ENCODE measurements at regions not wholly inside any gene's neighbourhood (a gene's known extent, or its start where the extent isn't known, plus 50 kb on each side); places are given as distances from the start of the nearest gene placed in this dataset.

DNA sequence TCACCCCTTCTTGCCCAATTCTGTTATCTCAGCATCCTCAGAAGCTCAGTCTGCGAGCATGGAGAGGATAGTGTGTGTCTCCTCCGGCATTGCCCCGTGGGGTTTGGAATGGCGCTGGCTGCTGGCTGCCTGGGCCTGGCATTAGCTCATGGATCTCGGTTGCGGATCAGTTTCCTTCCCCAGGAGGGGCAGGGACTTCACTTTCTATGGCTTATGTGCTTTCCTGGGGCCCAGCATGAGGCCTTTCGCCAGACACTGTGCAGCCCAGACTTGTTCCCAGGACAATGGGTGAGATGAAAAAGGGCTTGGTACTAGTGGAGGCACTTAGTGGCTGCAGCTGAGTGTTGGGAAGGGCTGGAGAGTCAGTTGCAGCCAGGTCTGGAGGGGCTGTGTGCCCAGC lies 143.3 kb downstream of the GLI2 start:
- no peak for TF ChIP-seq ZFX (IDR thresholded peaks at IDR 0.05)
- TF ChIP-seq, protein P1, sequence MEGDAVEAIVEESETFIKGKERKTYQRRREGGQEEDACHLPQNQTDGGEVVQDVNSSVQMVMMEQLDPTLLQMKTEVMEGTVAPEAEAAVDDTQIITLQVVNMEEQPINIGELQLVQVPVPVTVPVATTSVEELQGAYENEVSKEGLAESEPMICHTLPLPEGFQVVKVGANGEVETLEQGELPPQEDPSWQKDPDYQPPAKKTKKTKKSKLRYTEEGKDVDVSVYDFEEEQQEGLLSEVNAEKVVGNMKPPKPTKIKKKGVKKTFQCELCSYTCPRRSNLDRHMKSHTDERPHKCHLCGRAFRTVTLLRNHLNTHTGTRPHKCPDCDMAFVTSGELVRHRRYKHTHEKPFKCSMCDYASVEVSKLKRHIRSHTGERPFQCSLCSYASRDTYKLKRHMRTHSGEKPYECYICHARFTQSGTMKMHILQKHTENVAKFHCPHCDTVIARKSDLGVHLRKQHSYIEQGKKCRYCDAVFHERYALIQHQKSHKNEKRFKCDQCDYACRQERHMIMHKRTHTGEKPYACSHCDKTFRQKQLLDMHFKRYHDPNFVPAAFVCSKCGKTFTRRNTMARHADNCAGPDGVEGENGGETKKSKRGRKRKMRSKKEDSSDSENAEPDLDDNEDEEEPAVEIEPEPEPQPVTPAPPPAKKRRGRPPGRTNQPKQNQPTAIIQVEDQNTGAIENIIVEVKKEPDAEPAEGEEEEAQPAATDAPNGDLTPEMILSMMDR (conservative IDR thresholded peaks at IDR 0.05), result no peak
- no peak overlapping the region for H3K27ac ChIP-seq

DNA sequence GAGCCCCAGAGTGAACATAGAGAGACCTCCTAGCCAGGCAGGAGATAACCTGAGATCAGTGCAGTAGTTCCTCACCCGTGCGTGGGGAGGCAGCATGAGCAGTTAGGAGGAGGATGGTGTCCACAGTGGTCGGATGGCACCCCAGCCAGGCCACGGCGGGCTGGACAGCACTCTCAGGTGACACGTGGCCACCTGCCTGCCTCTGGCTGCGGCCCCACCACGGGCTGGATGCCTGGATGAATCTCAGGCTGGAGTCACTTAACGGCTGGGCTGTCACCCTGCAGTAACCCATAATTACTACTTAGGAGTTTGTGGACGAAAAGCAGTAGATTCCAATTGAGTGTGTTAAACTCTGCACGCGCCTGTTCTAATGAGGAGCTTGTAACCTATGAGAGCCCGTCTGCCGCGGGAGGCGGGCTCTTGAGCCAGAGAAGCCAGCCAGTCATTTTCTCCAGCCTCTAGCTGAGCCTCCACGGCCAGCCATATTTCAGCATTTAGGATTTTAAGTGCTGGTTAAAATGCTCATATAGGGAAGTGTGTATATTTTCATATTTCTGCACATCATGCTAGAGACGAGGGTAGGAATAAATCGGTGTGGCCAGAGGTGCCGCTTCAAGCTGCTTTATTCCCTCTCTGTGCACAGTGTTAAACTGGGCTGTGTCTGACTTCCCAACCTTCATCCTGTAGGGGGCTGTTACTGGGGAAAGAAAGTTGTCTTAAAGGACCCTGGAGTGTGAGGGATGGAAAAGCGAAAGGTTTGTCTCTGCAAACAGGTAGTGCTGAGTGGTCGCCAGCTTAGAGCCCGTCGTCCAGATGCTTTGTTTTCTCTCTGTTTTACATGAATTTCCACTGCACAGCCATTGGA lies 144.0 kb downstream of the GLI2 start:
- no peak overlapping the region for H3K27ac ChIP-seq
- TF ChIP-seq, protein P1 (conservative IDR thresholded peaks at IDR 0.05), result no peak
- no peak for TF ChIP-seq ZFX (IDR thresholded peaks at IDR 0.05)

DNA sequence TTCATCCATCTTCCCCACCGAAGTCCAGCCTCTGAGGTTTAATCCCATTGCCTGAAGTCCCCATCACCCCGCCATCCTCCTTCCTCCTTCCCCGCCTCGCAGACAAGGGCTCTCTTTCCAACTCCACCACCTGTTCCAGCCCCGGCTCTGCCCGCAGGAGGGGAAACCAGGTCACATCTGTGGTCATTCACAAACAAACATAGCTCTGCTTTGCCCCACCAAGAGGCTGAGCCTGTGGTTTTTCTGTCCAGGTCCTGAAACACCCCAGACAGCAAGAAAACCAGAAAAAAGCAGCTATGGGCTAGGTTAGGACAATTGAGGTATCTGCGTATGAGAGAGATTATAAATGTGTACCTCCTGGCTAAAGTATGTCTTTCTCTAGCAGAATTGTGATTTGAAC lies 144.7 kb downstream of the GLI2 start:
- H3K27ac ChIP-seq, result no peak overlapping the region
- no peak for TF ChIP-seq ZFX (IDR thresholded peaks at IDR 0.05)
- TF ChIP-seq, protein P1 (conservative IDR thresholded peaks at IDR 0.05), result no peak

DNA sequence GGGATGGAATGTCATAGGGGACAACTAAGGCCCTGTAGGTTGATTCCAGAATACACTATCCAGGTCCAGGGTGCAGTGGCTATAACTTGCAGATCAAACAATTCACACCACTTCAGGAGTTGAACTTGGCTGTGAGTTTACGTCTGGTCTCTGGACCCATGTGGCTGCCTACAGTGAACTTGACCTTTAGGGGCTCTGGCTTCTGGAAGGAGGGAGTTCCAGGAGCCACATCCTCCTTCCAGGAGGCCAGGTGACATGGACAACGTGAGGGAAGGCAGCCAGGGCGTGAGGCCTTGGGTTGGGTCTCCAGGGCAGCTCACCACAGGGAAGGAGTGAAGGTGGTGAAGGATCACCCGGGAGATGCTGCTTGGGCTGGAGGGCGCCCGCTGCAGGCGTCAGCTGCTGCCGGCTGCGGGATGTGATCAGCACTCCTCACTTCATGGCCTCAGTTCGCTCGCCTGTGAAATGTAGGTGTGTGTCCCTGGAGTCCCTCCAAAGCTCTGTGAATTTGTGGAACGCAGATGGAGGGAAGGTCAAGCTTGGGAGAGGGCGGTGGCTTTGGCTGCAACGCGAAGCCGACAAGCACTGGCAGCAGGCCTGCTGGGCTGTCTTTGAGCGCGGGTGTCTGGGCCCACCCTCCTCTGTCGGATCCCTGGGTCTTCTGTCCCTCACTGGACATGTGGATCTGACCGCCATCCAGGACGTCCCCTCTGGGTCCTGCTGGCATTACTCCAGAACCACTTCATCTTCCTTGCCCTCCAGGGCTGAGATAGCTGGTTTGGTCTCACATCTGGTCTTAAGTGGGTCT lies 146.5 kb downstream of the GLI2 start:
- TF ChIP-seq ZFX (IDR thresholded peaks at IDR 0.05), result no peak
- TF ChIP-seq, protein P1 (conservative IDR thresholded peaks at IDR 0.05), result no peak

DNA sequence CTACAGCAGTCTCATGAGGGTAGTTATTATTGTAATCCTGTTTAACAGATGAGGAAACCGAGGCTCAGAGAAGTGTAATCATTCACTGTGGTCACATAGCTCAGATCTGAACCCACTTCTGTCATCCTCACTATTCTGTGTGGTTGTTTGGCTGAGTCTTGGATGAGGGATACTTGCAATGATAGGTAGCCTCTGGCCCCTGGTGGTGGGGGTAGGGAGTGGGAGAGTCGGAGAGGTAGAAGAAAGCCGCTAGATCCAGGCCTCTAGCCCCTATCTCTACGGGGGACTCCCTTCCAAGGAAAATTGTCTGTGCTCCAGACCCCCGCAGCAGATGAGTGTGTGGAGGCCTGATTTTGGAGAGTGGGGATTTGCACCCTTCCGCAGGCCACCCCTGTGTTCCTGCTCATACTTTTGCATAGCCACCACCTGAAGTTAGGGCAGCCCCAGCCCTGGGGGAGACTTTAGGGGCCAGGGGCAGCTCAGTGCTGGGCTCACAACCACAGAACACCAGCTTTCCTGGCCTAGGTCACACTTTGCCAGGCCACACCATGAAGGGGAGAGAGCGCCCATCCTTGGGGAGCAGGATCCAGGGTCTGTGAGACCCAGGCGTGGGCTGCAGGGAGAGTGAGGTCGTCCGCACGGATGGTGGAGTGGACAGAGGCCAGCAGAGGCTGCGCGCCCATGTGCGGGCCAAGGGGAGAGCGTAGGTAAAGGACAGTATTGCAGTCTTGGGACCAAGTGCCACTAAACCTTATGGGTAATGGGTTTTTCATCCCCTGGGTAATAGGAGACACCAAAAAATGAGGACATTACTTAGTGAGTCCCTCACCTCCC lies 148.2 kb downstream of the GLI2 start:
- H3K27ac ChIP-seq, result no peak overlapping the region
- TF ChIP-seq, protein P1 (conservative IDR thresholded peaks at IDR 0.05), result no peak
- no peak for TF ChIP-seq ZFX (IDR thresholded peaks at IDR 0.05)

More for the DNA sequence above, 146.5 kb downstream of the GLI2 start:
- no peak overlapping the region for H3K27ac ChIP-seq

DNA sequence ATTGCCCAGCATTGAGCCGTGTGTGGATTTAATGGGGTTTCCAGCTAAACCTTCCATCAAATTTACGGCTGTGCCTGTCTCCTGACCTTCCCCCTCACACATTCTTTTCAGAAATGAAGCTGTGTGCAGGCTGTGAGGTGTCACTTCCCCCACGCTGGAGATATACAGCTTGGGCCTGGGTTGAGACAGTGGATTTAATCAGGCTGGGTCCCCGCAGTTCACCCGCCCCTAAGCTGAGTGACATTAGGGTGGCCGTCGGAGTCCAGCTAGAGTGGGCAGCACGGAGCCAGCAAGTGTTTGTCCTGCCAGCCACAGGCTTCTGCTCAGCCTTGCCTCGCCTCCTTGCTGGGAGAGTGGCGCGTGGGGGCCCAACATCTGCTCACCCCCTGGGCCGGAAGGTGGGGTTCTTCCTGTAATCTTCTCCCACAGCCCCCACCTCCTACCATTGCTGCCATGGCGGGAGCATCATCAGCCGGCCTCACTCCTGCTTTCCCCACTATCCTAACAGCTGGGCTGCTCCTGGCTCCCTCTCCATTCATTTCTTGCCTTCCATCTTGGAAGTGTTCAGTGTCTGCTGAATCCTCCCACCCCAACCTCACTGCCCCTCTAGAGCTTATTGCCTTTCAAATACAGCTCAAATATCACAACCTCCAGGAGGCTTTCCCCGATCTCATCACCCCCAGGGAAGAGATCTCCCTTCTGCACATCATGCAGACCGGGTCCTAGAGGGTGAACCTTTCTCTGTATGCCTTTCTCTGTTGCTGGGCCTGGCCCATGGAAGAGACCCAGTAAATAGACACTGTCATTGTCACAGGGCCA lies 149.0 kb downstream of the GLI2 start:
- no peak for TF ChIP-seq ZFX (IDR thresholded peaks at IDR 0.05)
- TF ChIP-seq, protein P1 (conservative IDR thresholded peaks at IDR 0.05), result no peak

More for the DNA sequence above, 149.0 kb downstream of the GLI2 start:
- no peak overlapping the region for H3K27ac ChIP-seq

Data from C4-2B (cell line).